ENCODE measurements at regions not wholly inside any gene's neighbourhood (a gene's known extent, or its start where the extent isn't known, plus 50 kb on each side); places are given as distances from the start of the nearest gene placed in this dataset.

DNA sequence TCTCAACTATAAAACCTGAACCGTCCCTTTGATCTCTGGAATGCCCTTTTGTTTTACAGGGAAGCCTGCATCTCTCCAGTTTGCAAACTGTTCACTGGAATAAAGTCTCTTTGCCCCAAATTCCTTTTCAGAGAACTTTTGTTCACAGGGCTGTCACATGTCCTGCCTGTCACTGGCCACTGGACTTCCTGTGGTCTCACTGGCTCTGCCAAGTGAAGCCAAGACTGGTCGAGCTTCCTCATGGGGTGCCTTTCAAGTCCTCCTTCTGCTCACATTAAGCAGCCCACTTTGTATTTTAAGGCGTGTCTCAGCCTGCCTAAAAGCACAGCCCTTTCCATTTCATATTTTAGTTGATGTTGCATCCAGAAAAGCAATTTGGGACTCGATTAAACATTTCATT, 215.7 kb downstream of the KATNAL1 start:
- no peak overlapping the region for H3K27ac Mint-ChIP-seq
- H3K27me3 Mint-ChIP-seq = no peaks in the 10 kb centered on the region
- ChIA-PET POLR2A (no interaction called here), CTCF (no interaction called here)
- H3K9me3 Mint-ChIP-seq = no peaks in the 10 kb centered on the region
- peaks cover 2% of the 10 kb centered on the region for H3K4me1 Mint-ChIP-seq (ENCODE audit: low read depth)
- no peak for ATAC-seq
- H3K36me3 Mint-ChIP-seq (ENCODE audit: low read depth) = no peaks in the 10 kb centered on the region
- intact Hi-C loops (cut with micrococcal nuclease) = no loop called here
- H3K4me3 Mint-ChIP-seq = no peak overlapping the region
- no peak for DNase-seq
- TF ChIP-seq, protein P1, sequence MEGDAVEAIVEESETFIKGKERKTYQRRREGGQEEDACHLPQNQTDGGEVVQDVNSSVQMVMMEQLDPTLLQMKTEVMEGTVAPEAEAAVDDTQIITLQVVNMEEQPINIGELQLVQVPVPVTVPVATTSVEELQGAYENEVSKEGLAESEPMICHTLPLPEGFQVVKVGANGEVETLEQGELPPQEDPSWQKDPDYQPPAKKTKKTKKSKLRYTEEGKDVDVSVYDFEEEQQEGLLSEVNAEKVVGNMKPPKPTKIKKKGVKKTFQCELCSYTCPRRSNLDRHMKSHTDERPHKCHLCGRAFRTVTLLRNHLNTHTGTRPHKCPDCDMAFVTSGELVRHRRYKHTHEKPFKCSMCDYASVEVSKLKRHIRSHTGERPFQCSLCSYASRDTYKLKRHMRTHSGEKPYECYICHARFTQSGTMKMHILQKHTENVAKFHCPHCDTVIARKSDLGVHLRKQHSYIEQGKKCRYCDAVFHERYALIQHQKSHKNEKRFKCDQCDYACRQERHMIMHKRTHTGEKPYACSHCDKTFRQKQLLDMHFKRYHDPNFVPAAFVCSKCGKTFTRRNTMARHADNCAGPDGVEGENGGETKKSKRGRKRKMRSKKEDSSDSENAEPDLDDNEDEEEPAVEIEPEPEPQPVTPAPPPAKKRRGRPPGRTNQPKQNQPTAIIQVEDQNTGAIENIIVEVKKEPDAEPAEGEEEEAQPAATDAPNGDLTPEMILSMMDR (IDR thresholded peaks at IDR 0.05) = no peak

DNA sequence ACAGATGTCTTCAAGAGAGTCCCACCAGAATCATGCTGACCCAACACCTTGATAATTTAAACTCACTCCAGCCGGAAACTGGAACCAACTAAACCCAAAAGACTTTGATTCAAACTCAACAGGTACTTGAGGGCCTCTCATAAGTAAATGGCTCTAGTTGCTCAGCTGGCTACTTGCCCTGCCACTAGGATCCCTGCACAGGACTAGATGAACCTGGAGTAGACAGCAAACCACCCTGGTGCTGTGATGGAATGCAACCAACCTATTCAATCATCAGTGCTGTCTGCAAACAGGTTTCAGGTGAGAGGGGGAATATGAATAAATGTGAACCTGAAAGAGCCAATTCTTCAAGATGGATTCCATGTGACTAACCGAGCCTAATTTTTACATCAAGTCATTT, 216.3 kb downstream of the KATNAL1 start:
- H3K4me1 Mint-ChIP-seq (ENCODE audit: low read depth) = peaks cover 2% of the 10 kb centered on the region
- DNase-seq (no peak), ATAC-seq (no peak)
- CTCF ChIA-PET = interaction anchor here (1.4 kb wide), 1 partner anchor 21 kb away, joined by 5 read pairs; no protein-coding TSS in a partner anchor
- no peaks in the 10 kb centered on the region for H3K9me3 Mint-ChIP-seq
- H3K27me3 Mint-ChIP-seq = no peaks in the 10 kb centered on the region
- POLR2A ChIA-PET = no interaction called here
- H3K27ac Mint-ChIP-seq = no peak overlapping the region
- intact Hi-C loops (cut with micrococcal nuclease) = no loop called here
- TF ChIP-seq, protein P1 (IDR thresholded peaks at IDR 0.05) = no peak
- no peak overlapping the region for H3K4me3 Mint-ChIP-seq
- H3K36me3 Mint-ChIP-seq (ENCODE audit: low read depth) = no peaks in the 10 kb centered on the region

DNA sequence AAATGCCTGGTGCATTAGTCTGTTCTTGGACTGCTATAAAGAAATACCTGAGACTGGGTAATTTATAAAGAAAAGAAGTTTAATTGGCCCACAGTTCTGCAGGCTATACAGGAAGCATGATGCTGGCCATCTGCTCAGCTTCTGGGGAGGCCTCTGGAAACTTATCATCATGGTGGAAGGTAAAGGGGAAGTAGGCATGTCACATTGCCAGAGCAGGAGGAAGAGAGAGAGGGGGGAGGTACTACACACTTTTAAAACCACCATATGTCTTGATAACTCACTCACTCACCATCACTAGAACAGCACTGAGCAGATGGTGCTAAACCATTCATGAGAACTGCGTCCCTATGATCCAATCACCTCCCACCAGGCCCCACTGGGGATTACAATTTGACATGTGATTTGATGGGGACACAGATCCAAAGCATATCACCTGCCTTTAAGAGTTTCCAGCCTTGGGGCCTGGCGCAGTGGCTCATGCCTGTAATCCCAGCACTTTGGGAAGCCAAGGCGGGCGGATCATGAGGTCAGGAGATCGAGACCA, 219.0 kb downstream of the KATNAL1 start:
- DNase-seq (no peak), ATAC-seq (no peak)
- Mint-ChIP-seq H3K27me3 (no peaks in the 10 kb centered on the region), H3K4me3 (no peak overlapping the region), H3K4me1 (ENCODE audit: low read depth) (peaks cover 2% of the 10 kb centered on the region), H3K27ac (no peak overlapping the region), H3K9me3 (no peaks in the 10 kb centered on the region), H3K36me3 (ENCODE audit: low read depth) (no peaks in the 10 kb centered on the region)
- TF ChIP-seq, protein P1 (IDR thresholded peaks at IDR 0.05) = no peak
- intact Hi-C loops (cut with micrococcal nuclease) = no loop called here
- ChIA-PET CTCF (no interaction called here), POLR2A (no interaction called here)

DNA sequence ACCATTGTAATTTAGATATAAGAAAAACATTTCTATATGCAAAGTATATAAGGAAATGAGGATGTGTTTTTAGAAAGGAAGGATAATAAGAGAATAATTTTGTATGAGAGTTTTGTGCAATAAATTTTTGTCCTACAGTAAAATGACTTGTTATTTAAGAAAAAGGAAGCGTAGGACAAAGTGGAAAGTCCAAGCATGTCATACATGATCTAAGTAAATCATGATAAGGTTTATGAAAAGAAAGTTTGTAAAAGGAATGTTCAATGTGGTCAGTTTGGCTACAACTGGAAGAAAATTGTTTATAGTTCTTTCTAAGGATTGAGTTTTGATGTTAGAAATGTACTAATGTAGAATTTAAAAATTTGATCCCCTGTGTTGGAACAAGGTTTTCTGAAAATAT, 222.3 kb downstream of the KATNAL1 start:
- intact Hi-C loops (cut with micrococcal nuclease) = no loop called here
- POLR2A ChIA-PET = interaction anchor here (0.7 kb wide), 1 partner anchor 48 kb away, joined by 3 read pairs; no protein-coding TSS in a partner anchor
- Mint-ChIP-seq H3K36me3 (ENCODE audit: low read depth) (no peaks in the 10 kb centered on the region), H3K27ac (no peak overlapping the region), H3K4me3 (no peak overlapping the region), H3K4me1 (ENCODE audit: low read depth) (peaks cover 2% of the 10 kb centered on the region), H3K27me3 (no peaks in the 10 kb centered on the region), H3K9me3 (no peaks in the 10 kb centered on the region)
- CTCF ChIA-PET = interaction anchor here (0.9 to 2.0 kb wide), 3 partner anchors 13 to 30 kb away, joined by 3 to 6 read pairs (median 4); no protein-coding TSS in a partner anchor
- TF ChIP-seq, protein P1 (IDR thresholded peaks at IDR 0.05) = no peak
- ATAC-seq (no peak), DNase-seq (no peak)

DNA sequence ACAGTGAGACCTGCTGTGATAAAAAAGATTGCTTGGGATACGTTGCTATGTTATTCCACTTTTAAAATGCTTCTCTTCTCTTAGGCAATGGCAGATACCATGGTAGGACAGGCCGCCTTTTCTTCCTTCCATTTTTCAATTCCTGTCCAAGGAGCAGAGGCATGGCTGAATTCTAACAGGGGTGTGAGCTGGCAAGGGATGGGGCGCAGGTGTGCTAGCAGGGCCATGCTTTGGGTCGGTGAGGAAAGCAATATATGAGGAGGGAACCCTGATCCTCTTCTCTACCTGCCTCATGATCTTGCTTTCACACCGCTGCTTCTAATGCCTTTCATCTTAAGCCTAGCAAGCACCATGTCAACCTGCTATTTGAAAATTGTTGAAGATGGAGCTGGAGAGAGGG, 225.0 kb downstream of the KATNAL1 start:
- Mint-ChIP-seq H3K4me3 (no peak overlapping the region), H3K4me1 (ENCODE audit: low read depth) (no peaks in the 10 kb centered on the region), H3K27ac (no peak overlapping the region), H3K9me3 (no peaks in the 10 kb centered on the region), H3K36me3 (ENCODE audit: low read depth) (no peaks in the 10 kb centered on the region), H3K27me3 (no peaks in the 10 kb centered on the region)
- intact Hi-C loops (cut with micrococcal nuclease) = no loop called here
- CTCF ChIA-PET = no interaction called here
- TF ChIP-seq, protein P1 (IDR thresholded peaks at IDR 0.05) = no peak
- DNase-seq (no peak), ATAC-seq (no peak)
- POLR2A ChIA-PET = no interaction called here

Data from activated CD8-positive, alpha-beta T cell treated with anti-CD3 and anti-CD28 coated beads for 36 hours (primary cell).